ENCODE measurements at regions not wholly inside any gene's neighbourhood (a gene's known extent, or its start where the extent isn't known, plus 50 kb on each side); places are given as distances from the start of the nearest gene placed in this dataset.
"Not testable (repeated sequence)": the region's sequence is repeated elsewhere in the genome, so short reads cannot be mapped to it uniquely, and the experiment has no call there.

DNA sequence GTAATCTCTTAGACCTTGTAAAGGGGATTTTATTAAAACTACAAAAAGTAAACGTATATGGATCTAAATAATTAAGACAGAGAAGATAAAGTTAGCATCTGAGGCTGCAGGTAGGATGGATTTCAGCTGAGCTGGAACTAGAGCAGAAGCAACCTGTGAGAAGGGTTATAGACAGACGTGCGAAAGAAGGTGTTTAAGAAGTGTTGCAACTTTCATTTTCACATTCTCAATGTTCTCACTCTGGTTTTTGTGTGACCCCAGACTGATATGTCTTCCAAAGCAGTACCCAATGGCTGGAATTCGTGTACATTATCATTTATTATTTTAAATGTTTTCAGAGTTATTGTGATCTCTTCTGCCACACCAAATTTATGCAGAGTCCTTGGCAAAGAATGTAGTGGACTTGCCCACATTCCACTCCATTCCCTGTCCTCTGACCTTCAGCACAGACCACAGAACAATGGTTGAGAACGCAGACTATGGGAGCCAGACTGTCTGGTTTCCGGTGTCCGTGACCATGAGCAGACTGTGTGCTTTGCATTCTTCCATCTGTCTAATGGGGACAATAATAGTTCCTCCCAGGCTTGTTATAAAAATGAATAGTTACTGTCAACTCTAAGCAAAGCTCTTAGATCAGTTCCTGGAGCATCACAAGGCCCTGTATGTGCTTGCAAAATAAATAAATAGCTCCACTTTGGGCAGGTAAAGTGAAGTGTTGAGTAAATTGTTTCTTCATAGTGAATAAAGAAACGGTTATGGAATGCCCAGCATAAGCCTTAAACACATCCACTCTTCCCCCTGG is 140.6 kb upstream of the SAMSN1 start:
- no peak for DNase-seq (ENCODE audit: low read depth in 4 of 4, low spot score in 1 of 4)

DNA sequence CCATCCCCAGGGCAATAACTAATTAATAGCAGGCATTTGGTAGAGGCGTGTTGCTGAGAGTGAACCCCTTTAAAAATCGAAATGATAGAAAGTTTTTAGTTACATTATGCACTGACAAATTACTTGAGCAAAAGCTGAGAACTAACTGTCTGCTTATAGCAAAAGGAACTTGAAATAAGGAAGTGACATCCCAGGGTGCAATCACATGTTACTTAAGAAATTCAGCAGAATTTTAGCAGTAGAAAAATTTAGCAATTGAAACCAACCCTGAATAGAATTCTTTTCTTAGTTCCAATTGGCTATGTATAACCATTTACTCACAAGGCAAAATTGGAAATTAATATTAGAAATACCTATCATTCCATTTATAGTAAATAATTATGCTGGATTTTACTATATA is 139.5 kb upstream of the SAMSN1 start:
- DNase-seq (ENCODE audit: low read depth in 4 of 4, low spot score in 1 of 4), result no peak

DNA sequence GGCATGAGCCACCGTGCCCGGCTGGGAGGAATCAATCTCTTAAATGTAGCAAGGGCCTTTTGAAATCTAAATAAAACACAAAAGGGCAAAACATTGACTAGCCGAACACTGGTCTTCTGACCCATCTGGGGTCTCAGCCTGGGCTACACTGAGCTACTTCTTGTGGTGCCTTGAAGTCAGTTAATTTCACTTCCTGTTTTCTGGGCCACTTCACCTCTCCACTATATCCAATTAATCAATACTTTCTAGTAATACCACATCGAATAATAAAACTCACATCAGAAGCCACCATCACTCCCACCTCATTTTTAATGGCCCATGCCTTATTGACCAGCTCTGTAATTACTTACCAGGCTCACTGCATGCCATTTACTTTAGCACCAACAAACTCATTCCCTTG is 138.0 kb upstream of the SAMSN1 start:
- no peak for DNase-seq (ENCODE audit: low read depth in 4 of 4, low spot score in 1 of 4)

DNA sequence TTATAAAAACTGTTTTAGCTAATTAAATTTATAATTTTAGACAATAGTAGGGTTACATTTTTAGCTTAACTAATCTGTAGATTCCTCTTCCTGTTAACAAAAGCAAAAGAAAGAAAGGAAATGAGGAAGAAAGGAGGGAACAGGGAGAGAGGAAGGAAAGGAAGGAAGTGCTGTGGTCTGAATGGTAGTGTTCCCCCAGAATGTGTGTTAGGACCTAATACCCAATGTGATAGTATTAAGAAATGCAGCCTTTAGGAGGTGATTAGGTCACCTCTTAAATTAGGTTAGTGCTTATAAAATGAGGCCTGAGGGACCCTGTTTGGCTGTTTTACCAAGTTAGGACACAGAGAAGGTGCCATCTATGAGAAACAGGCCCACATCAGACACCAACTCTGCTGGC is 136.9 kb upstream of the SAMSN1 start:
- no peak for DNase-seq (ENCODE audit: low read depth in 4 of 4, low spot score in 1 of 4)

DNA sequence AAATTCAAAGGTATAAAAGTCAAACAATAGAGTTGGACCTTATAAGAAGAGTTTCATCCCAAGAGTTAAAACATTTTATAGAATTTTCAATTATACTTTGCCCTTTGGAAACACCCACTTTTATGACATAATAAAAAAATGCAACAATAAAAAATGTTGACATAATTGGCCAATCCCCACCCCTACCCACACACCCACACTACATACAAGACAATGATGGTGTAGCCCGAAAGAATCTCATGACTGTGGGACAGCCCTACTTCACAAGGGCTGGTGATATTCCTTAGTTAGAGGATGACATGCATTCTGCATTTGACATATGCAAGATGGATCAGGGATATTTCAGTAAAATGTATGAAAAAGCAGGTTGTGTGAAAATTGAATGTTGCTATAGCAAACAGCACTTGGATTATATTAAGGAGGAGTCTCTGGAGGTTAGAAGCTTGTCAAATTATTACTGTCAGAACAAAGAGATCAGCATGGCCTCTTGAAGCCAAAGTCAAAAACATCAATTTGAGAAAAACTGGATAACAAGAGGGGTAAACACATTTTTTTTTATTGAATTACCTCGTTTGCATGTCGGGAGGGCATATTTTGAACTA is 133.0 kb upstream of the SAMSN1 start:
- DNase-seq (ENCODE audit: low read depth in 4 of 4, low spot score in 1 of 4), result no peak

DNA sequence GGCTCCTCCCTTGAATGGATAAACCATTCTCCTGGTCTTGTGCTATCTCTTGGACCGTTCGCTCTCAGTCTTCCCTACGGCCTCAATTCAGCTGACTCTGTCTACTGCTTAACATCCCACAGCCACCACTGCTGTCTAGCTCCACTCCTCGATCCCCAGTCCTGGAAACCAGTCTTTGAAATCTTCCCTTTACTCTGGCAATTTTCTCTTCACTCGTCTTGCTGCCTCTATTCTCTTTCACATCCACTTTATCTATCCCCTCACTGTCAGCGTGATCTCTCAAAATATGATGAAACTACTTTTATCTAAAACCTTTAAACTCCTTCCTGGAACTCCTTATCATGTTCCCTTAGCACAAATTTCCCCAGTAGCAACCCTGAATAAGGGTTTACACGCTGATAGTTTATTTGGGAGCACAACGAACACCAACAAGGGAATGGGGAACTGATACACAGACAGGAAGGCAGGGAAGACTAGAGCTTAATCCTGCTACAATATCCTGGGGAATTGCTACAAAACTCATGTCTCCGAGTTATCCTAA is 131.6 kb upstream of the SAMSN1 start:
- no peak for DNase-seq (ENCODE audit: low read depth in 4 of 4, low spot score in 1 of 4)

DNA sequence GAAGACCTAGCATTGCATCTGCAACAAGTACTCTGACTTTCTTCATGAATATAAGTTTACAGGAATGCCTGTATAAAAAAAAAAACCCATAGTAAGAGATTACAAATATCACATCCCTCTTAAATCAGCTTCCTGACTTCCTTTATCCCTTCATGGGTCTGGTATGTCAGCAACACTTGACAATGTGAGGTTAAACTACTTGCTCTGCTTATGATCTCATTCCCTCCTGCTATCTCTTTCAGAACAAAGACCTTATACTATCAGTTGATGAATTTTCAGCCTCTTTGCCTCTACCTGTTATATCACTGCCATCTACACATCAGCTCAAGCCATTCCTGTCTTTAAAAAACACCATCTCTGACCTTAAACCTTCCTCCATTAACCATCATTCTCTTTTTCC is 130.9 kb upstream of the SAMSN1 start:
- no peak for DNase-seq (ENCODE audit: low read depth in 4 of 4, low spot score in 1 of 4)

DNA sequence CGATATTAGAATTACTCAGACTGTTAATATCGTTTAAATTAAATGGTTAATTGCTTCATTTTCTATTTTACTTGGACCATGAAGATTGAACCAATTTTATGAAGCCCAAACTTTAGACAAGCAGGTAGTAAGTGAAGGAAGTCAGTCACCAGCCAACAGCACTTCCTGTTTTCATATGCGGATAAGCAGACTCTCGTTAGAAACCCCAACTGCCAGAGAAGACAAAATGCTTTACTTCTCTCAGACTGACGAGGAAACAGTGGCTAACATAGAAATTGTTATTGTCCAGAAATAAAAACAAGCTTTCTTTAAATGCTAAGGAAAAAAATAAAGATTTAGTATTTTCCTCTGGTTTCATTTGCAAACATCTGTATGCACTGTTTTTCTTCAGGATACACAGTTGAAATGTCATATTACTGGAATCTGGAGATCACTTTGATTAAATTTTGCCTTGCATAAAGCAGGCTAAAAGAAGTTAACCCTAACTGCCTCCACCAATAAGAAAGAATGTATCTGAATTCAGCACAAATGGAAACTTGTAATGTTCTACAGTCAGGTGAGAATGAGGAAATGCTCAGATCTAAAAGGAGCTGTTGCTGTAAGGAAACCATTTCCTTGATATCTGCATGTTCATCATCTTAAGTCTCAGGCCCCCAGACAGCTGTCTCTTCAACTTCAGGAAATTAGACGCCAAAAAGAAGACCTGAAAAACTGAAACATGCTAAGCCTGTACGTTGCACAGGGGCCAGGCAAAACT is 129.8 kb upstream of the SAMSN1 start:
- DNase-seq (ENCODE audit: low read depth in 4 of 4, low spot score in 1 of 4), result no peak

DNA sequence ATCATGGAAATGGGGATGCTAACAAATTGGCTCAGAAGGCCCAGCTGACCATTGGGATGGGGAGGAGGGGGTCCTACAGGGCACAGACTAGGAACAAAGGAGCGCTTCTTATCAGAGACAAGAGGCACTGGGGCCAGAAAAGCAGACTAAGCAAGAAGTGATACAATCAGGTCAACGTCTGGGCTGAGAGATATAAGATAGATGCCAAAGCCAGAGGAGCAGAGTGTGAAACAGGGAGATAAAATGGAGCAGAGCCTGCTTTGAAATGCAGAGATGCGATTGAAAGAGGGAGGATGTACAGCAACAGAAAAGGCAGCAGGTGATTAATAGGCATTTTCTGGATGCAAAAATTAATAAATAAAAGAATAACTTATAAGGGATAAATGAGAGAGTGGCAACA is 127.5 kb upstream of the SAMSN1 start:
- no peak for DNase-seq (ENCODE audit: low read depth in 4 of 4, low spot score in 1 of 4)

DNA sequence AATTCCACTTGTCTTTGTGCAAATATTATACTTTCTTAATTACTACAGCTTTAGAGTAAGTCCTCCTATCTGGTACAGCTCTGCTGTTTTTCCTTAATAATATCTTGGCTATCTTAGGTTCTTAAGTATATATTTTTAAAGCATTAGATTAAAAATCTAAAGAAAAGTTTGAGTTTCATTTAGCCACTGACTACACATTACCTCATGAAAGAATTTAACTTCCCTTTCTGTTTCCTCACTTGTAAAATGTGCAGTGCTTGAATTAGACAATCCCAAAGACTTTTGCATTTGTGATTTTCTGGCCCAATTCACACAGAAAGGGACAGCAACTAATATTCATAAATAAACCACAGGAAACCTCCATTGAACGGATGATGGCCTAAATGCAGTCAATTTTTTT is 126.4 kb upstream of the SAMSN1 start:
- DNase-seq (ENCODE audit: low read depth in 4 of 4, low spot score in 1 of 4), result no peak

DNA sequence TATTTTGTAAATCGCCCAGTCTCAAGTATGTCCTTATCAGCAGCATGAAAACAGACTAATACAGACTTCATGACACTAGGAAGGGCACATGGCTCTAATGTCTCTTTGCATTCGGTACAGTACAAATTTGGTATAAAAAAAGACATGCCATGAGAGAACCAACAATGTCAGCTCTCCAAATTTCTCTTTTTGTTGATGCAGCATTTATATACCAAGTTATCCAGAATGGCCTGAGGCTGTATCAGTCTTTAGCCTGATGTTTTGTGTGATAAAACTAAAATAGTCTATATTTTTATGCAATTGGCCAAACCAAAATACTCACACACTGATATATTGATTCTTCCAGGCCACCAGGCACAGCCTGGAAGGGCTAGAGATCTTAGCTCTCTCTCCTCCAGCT is 124.3 kb upstream of the SAMSN1 start:
- DNase-seq (ENCODE audit: low read depth in 4 of 4, low spot score in 1 of 4), result no peak

DNA sequence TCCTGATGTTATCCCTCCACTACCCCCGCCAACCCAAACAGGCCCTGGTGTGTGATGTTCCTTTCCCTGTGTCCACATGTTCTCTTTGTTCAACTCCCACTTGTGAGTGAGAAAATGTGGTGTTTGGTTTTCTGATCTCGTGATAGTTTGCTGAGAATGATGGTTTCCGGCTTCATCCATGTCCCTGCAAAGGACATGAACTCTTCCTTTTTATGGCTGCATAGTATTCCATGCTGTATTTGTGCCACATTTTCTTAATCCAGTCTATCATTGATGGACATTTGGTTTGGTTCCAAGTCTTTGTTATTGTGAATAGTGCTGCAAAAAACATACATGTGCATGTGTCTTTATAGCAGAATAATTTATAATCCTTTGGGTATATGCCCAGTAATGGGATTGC is 123.0 kb upstream of the SAMSN1 start:
- DNase-seq (ENCODE audit: low read depth in 4 of 4, low spot score in 1 of 4), result not testable (repeated sequence)

DNA sequence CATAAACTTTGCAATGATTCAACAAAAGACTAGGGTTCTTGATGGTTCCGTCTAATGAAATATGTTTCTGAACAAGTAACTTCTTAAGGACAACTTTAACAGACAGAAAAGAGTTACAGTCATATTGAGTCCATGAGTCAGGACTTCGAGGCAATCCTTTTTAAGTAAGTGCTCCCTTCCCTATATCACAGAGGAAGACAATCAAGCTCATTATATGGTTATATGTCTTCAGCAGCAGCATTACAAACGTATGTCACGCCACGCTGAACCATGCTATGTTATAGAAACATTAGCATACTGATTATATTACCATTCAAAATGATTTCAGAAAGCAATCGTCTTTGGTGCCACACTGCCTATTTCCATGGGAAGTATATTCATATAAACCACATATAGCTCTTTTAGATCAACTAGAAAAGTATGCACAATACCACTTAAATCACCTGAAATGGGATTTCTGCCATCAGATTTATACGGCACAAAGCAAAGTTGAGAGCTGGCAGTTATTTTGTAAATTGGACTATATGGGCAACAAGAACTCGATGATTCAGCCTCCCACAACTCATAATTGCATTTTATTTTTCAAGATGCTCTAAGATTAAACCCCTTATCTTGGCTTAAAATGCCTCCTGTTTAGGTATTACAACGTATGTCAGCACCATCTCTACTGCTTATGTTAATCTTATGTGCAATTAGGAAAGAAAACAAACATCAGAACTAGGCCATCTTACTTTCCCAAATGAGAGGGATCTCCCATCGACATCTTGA is 111.3 kb upstream of the SAMSN1 start:
- DNase-seq (ENCODE audit: low read depth in 4 of 4, low spot score in 1 of 4), result no peak

DNA sequence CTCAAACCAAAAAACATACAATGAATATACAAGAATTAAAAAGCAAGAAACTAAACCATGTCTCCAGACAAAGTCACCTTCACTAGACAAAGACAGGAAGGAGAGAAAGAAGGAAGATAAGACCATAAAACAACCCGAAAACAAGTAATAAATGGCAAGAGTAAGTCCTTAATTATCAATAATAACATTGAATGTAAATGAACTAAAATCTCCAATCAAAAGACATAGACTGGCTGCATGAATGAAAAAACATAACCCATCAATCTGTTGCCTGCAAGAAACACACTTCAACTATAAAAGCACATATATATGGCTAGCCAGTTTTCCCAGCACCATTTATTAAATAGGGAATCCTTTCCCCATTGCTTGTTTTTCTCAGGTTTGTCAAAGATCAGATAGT is 100.8 kb upstream of the SAMSN1 start:
- no peak for DNase-seq (ENCODE audit: low read depth in 4 of 4, low spot score in 1 of 4)

DNA sequence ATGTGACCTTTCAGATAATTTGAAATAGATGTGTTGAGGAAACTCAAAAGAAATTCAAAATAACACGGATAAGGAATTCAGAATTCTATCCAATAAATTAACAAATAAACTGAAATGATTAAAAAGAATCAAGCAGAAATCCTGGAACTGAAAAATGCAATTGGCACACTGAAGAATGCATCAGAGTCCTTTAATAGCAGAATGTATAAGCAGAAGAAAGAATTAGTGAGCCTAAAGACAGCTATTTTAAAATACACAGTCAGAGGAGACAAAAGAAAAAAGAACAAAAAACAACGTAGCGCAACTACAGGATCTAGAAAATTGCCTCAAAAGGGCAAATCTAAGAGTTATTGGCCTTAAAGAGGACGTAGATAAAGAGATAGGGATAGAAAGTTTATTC is 99.6 kb upstream of the SAMSN1 start:
- DNase-seq (ENCODE audit: low read depth in 4 of 4, low spot score in 1 of 4), result no peak

DNA sequence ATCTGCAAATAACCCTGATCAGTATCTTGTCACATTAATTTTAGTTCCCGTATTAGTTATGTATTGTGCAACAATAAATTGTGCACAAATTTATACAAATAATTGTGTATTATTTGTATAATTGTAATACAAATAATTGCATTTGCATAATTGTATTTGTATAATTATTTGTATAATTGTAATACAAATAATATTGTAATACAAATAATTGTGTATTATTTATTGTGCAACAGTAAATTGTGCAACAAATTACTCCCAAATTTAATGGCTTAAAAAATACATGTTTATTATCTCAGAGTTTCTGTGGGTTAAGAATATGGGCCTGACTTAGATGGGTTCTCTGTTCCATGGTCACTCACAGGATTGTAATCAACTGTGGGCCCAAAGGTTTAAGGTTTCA is 86.2 kb upstream of the SAMSN1 start:
- DNase-seq (ENCODE audit: low read depth in 4 of 4, low spot score in 1 of 4), result no peak

DNA sequence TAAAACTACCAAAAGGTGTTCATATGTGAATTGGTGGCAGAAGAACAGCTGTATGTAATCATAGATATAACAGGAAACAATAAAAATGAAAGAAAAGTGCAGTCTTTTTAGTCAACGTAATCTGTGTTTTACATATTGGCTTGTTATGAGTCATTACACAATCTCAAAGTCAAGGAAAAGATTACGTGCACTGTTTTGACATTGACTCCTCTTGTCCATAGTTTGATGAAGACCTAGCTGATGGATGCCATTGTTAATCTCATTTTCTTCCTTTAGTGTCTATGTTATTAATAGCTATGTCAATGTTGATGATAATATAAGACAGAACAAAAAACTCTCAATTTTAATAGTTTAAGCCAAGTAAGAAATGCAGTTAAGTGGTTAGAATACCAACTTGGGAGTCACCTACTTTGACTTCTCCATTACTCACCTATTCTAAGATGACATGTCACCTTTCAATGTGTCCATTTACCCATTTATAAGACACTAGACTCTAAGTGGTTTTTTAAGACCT is 84.5 kb upstream of the SAMSN1 start:
- no peak for DNase-seq (ENCODE audit: low read depth in 4 of 4, low spot score in 1 of 4)

DNA sequence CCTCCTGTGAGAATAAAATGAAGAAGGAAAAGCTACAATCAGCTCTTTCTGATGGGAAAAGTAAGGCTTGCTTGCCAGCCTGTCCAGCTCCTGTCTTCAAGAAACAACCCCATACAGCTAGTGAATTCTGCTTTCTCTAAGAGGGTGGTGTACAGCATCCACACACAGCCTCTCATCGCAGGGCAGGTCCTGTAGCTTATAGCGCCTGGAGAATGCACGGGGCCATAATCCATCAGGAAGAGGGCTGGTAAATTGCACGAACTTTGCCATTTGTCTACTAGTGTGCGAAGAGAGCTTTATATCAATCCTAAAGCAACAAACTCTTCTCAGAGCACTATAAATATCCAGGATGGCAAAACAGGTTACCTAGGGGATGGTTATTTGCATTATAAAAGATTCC is 83.3 kb upstream of the SAMSN1 start:
- DNase-seq (ENCODE audit: low read depth in 4 of 4, low spot score in 1 of 4), result no peak

DNA sequence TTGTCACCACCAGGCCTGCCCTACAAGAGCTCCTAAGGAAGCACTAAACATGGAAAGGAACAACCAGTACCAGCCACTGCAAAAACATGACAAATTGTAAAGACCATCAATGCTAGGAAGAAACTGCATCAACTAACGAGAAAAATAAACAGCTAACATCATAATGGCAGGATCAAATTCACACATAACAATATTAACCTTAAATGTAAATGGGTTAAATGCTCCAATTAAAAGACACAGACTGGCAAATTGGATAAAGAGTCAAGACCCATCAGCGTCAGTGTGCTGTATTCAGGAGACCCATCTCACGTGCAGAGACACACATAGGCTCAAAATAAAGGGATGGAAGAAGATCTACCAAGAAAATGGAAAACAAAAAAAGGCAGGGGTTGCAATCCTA is 77.0 kb upstream of the SAMSN1 start:
- not testable (repeated sequence) for DNase-seq (ENCODE audit: low read depth in 4 of 4, low spot score in 1 of 4)

DNA sequence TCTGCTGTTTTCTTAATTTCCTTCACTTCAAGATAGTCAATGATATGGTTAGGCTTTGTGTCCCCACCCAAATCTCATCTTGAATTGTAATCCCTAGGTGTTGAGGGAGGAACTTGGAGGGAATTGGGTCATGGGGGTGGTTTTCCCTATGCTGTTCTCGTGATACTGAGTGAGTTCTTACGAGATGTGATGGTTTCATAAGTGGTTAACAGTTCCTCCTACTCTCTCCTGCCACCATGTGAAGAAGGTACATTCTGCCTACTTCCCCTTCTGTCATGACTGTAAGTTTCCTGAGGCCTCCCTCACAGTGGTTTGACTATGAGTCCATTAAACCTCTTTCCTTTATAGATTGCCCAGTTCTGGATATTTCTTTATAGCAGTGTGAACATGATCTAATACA is 74.0 kb upstream of the SAMSN1 start:
- DNase-seq (ENCODE audit: low read depth in 4 of 4, low spot score in 1 of 4), result peak in 1 of 4 experiments; percentile 0

DNA sequence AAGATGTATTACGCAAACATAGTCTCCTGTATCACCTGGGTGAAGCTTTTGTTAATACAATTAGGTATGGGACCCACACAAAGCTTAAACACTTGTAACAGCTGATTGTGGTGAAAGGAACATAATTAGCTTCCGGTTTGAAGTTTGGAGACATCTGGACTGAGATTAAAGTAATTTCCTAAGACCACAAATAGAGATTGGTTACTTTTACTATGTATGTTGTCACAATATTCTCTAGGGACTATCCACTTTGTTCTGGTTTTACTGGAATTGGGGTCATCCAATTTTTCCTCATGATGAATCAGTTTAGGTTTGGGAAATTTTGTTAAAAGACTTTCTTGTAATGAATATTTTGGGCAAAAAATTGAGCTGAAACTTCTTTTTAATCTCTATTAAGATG is 71.8 kb upstream of the SAMSN1 start:
- no peak for DNase-seq (ENCODE audit: low read depth in 4 of 4, low spot score in 1 of 4)

Measured in stimulated activated CD4-positive, alpha-beta T cell treated with anti-CD3 and anti-CD28 coated beads, Interleukin-1b, Interleukin-23, amount 100 ng/mL, for 24 hours (primary cell).